ENCODE measurements at regions not wholly inside any gene's neighbourhood (a gene's known extent, or its start where the extent isn't known, plus 50 kb on each side); places are given as distances from the start of the nearest gene placed in this dataset.

- no peak for DNase-seq (ENCODE audit: low spot score)
Observed at GRCh38 chr18:39872651-39873050, 2082.4 kb upstream of the PIK3C3 start.

- no peak for DNase-seq (ENCODE audit: low spot score)
Observed at GRCh38 chr18:39871961-39872360, 2083.1 kb upstream of the PIK3C3 start.

- DNase-seq (ENCODE audit: low spot score): no peak
Observed at GRCh38 chr18:39870591-39870990, 2084.4 kb upstream of the PIK3C3 start.

- DNase-seq (ENCODE audit: low spot score): no peak
Observed at GRCh38 chr18:39863916-39864315, 2091.1 kb upstream of the PIK3C3 start.

- no peak for DNase-seq (ENCODE audit: low spot score)
Observed at GRCh38 chr18:39862341-39862740, 2092.7 kb upstream of the PIK3C3 start.

- no peak for DNase-seq (ENCODE audit: low spot score)
Observed at GRCh38 chr18:39854291-39854690, 2100.7 kb upstream of the PIK3C3 start.

- no peak for DNase-seq (ENCODE audit: low spot score)
Observed at GRCh38 chr18:39846265-39846664, 2108.8 kb upstream of the PIK3C3 start.

GRCh38 chr18:39845631-39846030 is 2109.4 kb upstream of the PIK3C3 start:
- DNase-seq (ENCODE audit: low spot score): no peak

GRCh38 chr18:39845106-39845505 is 2109.9 kb upstream of the PIK3C3 start:
- no peak for DNase-seq (ENCODE audit: low spot score)

- DNase-seq (ENCODE audit: low spot score): no peak
Observed at GRCh38 chr18:39843546-39843945, 2111.5 kb upstream of the PIK3C3 start.

- no peak for DNase-seq (ENCODE audit: low spot score)
Observed at GRCh38 chr18:39842366-39842914, 2112.6 kb upstream of the PIK3C3 start.

GRCh38 chr18:39841482-39842365 is 2113.3 kb upstream of the PIK3C3 start:
- DNase-seq (ENCODE audit: low spot score): no peak

GRCh38 chr18:39840856-39841481 is 2114.1 kb upstream of the PIK3C3 start:
- DNase-seq (ENCODE audit: low spot score): no peak

- no peak for DNase-seq (ENCODE audit: low spot score)
Observed at GRCh38 chr18:39840406-39840805, 2114.6 kb upstream of the PIK3C3 start.

GRCh38 chr18:39839782-39840181 is 2115.3 kb upstream of the PIK3C3 start:
- no peak for DNase-seq (ENCODE audit: low spot score)

- no peak for DNase-seq (ENCODE audit: low spot score)
Observed at GRCh38 chr18:39838831-39839230, 2116.2 kb upstream of the PIK3C3 start.

GRCh38 chr18:39835303-39836030 is 2119.6 kb upstream of the PIK3C3 start:
- no peak for DNase-seq (ENCODE audit: low spot score)

GRCh38 chr18:39834636-39835035 is 2120.4 kb upstream of the PIK3C3 start:
- DNase-seq (ENCODE audit: low spot score): no peak

GRCh38 chr18:39825485-39826150 is 2129.4 kb upstream of the PIK3C3 start:
- no peak for DNase-seq (ENCODE audit: low spot score)

GRCh38 chr18:39806525-39806924 is 2148.5 kb upstream of the PIK3C3 start:
- no peak for DNase-seq (ENCODE audit: low spot score)

GRCh38 chr18:39805218-39805617 is 2149.8 kb upstream of the PIK3C3 start:
- DNase-seq (ENCODE audit: low spot score): no peak

- no peak for DNase-seq (ENCODE audit: low spot score)
Observed at GRCh38 chr18:39802648-39803229, 2152.3 kb upstream of the PIK3C3 start.

Measured in CD4-positive, alpha-beta T cell treated with Interleukin-15 for 4 hours (primary cell).